Caki2 (cell line): ENCODE measurements at regions not wholly inside any gene's neighbourhood (a gene's known extent, or its start where the extent isn't known, plus 50 kb on each side); places are given as distances from the start of the nearest gene placed in this dataset.

Experiments used
- DNase-seq: peaks from one replicate; pipeline ENCODE4 v3.0.0-alpha.2; 2015; ENCODE audit warnings: low read depth
- in situ Hi-C: cut with HindIII; loops from 2 replicates; pipeline ENCODE4 v1.10.0; 2016; ENCODE audit warnings: low sequenced_read_pairs, low pct_unique_long_range_greater_than_20kb, mixed read lengths

DNA sequence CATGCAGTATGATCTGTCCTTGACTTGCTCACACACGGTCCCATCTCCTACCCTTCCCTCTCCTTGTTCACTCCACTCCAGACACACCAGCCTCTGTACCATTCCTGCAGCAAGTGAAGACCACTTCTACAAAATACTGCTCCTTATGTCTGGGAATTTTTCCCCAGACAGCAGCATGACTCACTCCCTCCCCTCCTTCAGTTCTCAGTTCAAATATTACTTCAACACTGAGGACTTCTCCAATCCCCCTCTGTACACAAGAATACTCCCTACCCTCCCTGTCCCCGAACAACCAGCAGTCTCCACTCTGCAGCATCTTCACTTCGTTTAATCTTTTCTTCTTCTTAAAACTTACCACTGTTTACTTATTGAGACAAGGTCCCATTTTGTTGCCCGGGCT is 474.0 kb downstream of the GPAM start:
- no peak for DNase-seq
- in situ Hi-C loops: no loop called here

DNA sequence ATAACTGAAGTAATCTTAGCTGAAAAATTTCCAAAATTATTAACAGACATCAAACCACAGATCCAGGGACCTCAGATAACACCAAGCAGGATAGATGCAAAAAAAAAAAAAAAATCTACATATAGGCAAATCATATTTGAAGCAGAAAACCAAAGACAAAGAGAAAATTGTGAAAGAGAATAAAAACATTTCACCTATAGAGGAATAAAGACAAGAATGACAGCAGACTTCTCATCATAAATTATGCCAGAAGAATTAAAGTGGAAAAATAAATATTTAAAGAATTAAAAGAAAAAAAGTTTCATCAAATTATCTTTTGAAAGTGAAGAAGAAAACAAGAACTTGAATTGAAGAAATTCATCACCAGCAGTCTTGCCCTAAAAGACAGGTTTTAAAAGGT is 467.5 kb downstream of the GPAM start:
- DNase-seq: no peak
- in situ Hi-C loops: no loop called here

DNA sequence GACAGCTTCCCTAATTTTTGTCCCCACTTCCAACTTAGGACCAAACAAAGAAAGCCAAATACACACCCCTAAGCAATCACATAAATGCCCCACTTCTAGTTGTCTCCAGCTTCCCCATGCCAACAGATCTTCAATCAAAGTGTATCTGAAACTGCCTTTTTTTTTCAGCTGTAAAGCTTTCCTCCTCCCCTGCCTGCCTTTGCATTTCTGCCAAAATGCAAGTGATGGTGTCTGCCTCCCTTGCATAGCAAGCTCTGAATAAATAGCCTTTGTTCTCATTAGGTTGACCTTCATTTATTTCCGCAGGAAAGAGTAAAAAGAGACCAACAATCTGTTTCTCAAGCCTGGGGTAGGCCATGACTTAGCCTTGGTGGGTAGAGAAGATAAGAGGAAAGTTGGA is 459.4 kb downstream of the GPAM start:
- DNase-seq: no peak
- in situ Hi-C loops: no loop called here

- in situ Hi-C loops: no loop called here
- no peak for DNase-seq
These were observed 458.5 kb downstream of the GPAM start for GRCh38 chr10:111725050-111725449.

GRCh38 chr10:111732166-111732785 is 451.3 kb downstream of the GPAM start:
- in situ Hi-C loops: no loop called here
- DNase-seq: no peak

GRCh38 chr10:111739125-111739873 is 444.3 kb downstream of the GPAM start:
- in situ Hi-C loops: no loop called here
- DNase-seq: no peak

GRCh38 chr10:111739874-111740139 is 443.8 kb downstream of the GPAM start:
- no peak for DNase-seq
- in situ Hi-C loops: no loop called here

GRCh38 chr10:111745982-111746381 is 437.6 kb downstream of the GPAM start:
- in situ Hi-C loops: no loop called here

GRCh38 chr10:111747751-111748150 is 435.8 kb downstream of the GPAM start:
- in situ Hi-C loops: no loop called here
- DNase-seq: no peak

More at GRCh38 chr10:111745982-111746381, 437.6 kb downstream of the GPAM start:
- no peak for DNase-seq

DNA sequence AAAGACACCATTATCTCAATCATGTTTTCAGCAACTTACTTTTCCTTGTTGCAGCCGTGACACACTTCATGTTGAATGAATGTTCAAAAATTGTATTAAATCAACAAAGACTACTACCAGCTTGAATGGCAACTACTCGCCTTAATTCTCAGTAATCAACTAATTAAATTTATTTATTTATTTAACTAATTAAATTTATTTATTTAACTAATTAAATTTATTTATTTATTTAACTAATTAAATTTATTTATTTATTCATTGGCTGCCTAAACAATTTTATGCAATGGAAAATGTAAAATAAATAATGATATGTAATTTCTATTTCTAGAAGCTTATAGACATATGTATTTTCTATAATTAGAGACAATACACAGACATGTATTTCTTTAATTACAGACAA is 435.4 kb downstream of the GPAM start:
- no peak for DNase-seq
- in situ Hi-C loops: no loop called here

- in situ Hi-C loops: no loop called here
- no peak for DNase-seq
These were observed 433.3 kb downstream of the GPAM start for GRCh38 chr10:111750165-111750849.

DNA sequence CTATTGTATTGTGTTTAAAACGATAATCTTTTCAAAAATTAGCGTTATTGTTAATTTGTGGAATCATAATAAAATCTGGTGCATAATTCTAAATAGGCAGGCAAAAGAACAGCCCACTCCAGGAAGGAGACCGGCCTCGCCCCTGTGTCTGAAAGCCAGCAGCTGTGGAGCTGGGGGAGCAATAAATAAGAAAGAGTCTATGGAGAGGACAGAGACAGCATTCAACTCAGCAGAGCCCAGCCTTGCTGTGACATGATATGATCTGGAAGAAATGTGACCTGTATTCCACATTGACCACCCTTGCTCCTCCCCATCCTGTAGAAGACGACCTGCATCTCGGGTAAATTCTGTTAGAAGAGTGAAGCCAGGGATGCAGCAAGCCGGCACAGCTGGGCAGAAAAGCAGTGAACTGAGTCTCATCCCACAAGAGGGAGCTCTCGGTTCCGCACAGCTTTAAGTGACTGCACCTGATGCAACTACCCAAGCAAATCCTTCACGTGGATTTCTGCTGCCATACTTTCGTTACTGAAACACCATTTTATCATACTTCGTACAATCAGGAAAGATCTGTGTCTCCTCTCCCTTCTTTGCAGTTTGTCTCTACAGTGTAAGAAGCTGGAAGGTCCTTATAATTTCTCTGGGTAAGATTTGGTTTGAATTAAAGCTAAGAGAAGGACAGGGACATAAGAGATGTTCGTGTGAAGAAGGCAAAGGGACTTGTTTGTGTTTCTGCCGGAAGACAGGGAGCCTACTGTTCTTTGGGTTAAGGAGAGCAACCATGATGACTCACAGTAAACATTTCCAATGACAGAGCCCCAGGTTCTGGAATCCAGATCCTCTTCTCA is 427.1 kb downstream of the GPAM start:
- DNase-seq: peak; percentile 27
- in situ Hi-C loops: no loop called here

DNA sequence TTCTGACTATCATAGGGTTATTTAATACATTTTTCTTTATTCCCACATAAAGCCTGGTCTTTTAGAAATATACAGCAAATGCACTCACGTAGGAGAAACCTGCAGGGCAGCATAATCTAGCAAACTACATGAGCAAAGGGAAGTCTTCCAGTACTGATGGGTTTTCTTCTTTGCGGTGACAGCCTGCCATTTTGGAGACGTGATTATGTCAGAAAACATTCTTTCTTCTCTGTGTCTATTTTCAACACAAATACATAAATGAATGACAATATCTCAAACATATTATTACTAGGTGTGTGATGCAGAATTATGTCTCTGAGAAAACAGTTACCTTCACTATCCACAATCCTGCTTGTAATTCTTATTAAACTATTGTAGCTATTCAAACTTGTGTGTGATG is 425.0 kb downstream of the GPAM start:
- no peak for DNase-seq
- in situ Hi-C loops: no loop called here

DNA sequence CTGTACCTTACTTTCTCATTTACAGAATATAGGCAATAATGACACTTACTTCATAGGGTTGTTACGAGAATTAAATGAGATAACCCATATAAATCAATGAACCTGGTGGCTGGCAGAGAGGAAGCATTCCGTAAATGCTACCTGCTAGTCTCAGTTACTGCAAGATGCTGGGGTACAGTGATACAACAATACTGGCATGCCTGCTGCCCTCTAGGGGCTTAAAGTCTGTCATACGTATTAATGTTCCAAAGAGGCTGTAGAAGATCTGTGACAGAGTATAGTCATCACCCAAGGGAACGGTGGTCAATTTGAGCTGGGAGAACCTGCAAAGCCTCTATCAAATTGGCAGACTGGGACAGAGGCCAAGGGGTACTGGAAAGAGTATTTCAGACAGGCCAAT is 421.5 kb downstream of the GPAM start:
- DNase-seq: no peak
- in situ Hi-C loops: no loop called here

DNA sequence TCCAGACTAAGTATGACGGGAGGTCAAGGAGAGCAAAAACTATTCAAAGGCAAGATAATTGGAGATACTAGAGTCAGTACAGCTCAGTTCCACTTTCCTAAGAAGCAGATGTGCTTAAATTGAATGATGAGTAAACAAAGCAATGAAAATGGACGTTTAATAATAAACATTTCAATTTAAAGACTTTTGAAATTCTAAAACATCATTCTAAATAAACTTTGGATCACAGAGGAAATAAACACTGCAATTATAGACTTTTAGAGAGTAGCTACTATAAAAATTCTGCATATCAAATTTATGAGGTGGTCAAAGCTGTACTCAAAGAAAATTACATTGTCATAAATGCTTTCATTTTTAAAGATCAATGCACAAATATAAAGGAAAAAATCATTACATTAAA is 418.3 kb downstream of the GPAM start:
- DNase-seq: no peak
- in situ Hi-C loops: no loop called here

DNA sequence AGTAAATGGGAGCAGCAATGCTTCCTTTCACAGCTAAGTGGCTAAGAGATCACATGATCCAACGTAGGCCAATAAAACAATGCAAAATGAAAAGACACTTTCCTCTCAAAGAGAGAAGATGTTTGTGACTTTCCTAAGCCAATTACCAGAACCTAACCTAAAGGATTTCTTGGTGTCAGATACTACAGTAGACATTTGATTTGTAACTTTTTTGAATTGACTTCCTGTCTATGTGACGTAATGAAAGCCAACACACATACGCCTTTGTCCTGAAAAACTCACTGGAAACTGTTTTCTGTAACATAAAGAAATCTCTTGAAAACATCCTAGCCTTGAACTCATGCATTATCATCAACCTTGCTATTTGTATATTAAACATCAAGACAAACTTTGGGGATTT is 417.1 kb downstream of the GPAM start:
- in situ Hi-C loops: no loop called here
- DNase-seq: no peak

DNA sequence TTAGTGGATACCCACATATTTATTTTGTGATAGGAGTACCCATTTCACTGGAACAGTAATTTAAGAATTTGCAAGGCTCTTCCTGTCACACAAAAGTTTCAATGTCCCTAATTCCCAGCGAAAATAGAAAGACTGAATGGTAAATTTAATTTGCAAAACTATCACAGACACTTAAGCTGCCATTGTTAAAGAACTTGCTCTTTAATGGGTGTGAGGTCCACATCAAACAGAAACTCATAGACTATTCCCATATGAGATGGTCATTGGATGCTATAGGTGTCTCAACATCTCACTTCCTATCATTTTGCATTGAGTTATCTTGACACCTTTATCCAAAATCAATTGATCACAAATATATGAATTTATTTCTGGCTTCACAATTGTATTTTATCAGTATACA is 415.9 kb downstream of the GPAM start:
- in situ Hi-C loops: no loop called here
- no peak for DNase-seq

- in situ Hi-C loops: no loop called here
These were observed 409.6 kb downstream of the GPAM start for GRCh38 chr10:111773950-111774349.

GRCh38 chr10:111774486-111774885 is 409.1 kb downstream of the GPAM start:
- in situ Hi-C loops: no loop called here

More at GRCh38 chr10:111773950-111774349, 409.6 kb downstream of the GPAM start:
- DNase-seq: no peak

More at GRCh38 chr10:111774486-111774885, 409.1 kb downstream of the GPAM start:
- DNase-seq: no peak
